ENCODE measurements at regions not wholly inside any gene's neighbourhood (a gene's known extent, or its start where the extent isn't known, plus 50 kb on each side); places are given as distances from the start of the nearest gene placed in this dataset.

DNA sequence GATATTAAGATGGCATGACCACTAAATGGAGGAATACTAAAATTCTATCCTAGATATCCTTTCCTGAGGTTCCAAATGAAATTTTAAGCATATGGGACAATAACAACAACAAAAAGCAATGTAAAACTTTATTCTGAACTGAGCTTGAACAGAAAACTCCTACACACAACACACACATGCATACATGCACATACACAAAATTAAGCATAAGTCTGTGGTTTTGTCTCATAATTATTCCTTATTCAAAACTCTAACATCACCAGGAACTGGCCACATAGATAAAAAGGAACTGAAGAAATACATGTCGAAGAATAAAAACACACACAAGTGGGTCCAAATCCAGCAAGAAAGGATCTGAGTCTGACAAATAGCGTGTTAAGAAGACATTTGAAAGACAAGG, 168.0 kb downstream of the COX18 start:
- Histone ChIP-seq H3K4me2 (ENCODE audit: insufficient read depth, low read length) (no peak overlapping the region), H3K9me1 (replicated peaks; ENCODE audit: control insufficient read depth, extremely low read depth, insufficient read depth, low read length) (no peaks in the 10 kb centered on the region), H3K9me3 (replicated peaks; ENCODE audit: control insufficient read depth, insufficient read depth, low read length) (no peaks in the 10 kb centered on the region), H3K36me3 (ENCODE audit: control insufficient read depth in 2 of 2, extremely low read depth in 1 of 2, insufficient read depth in 2 of 2, low read length in 2 of 2) (no peaks in the 10 kb centered on the region), H3K4me1 (ENCODE audit: control insufficient read depth, extremely low read depth, insufficient read depth, low read length) (no peaks in the 10 kb centered on the region), H3K4me3 (replicated peaks in 1 of 3; ENCODE audit: insufficient read depth in 1 of 3, low read depth in 1 of 3, low read length in 3 of 3) (no peak overlapping the region), H3K9ac (replicated peaks; ENCODE audit: extremely low read depth, insufficient read depth, low read length) (no peak overlapping the region), H3K79me2 (ENCODE audit: control insufficient read depth, insufficient read depth, low read length) (no peaks in the 10 kb centered on the region), H2AFZ (ENCODE audit: low read depth, low read length) (no peak overlapping the region), H4K20me1 (replicated peaks; ENCODE audit: control insufficient read depth, extremely low read depth, insufficient read depth, low read length) (no peaks in the 10 kb centered on the region), H3K27me3 (ENCODE audit: control insufficient read depth in 2 of 2, insufficient read depth in 2 of 2, low read length in 2 of 2) (no peaks in the 10 kb centered on the region), H3K27ac (ENCODE audit: insufficient read depth, low read depth, low read length) (no peak overlapping the region)
- ChIA-PET POLR2A (no interaction called here), CTCF (interaction anchor here (0.9 to 1.5 kb wide), 2 partner anchors 9 to 120 kb away, joined by 3 read pairs; no protein-coding TSS in a partner anchor)
- dilution Hi-C loops (cut with MboI; ENCODE audit: extremely low pct_ligation_motif_present, low sequenced_read_pairs) (no loop called here), intact Hi-C loops (cut with micrococcal nuclease) (no loop called here)
- BruUV-seq (replicated peaks) = no TSS peak
- DNase-seq (ENCODE audit: low read depth, low spot score) = no peak
- TF ChIP-seq MYC (IDR thresholded peaks at IDR 0.05; ENCODE audit: low read depth, low read length) (no peak), CTCF (IDR thresholded peaks at IDR 0.05; ENCODE audit: extremely low read depth in 1 of 2, insufficient read depth in 1 of 2, low read depth in 1 of 2, low read length in 2 of 2) (no peak)
- FAIRE-seq = no peak

DNA sequence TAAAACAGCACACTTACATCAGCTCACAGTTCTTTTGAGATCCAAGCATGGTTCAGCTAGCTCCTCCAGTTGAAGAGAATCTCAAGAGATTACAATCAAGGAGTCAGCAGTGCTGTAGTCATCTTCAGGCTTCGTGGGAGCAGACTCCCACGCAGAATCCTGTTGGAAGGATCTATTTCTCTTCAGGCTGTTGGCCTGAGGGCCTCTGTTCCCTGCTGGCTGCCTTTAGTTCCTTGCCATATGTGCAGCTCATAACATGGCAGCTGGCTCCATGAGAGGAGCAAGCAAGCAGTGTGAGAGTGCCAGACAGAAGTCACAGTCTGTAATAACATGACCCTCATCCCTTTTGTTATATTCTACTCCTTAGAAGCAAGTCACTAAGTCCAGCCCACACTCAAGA, 168.6 kb downstream of the COX18 start:
- FAIRE-seq (no peak), DNase-seq (ENCODE audit: low read depth, low spot score) (no peak)
- no peaks in the 10 kb centered on the region for H3K4me1 ChIP-seq (ENCODE audit: control insufficient read depth, extremely low read depth, insufficient read depth, low read length)
- H3K4me2 ChIP-seq (ENCODE audit: insufficient read depth, low read length) = no peak overlapping the region
- no peak overlapping the region for H3K4me3 ChIP-seq (replicated peaks in 1 of 3; ENCODE audit: insufficient read depth in 1 of 3, low read depth in 1 of 3, low read length in 3 of 3)
- no peak for TF ChIP-seq EZH2 (IDR thresholded peaks at IDR 0.05; ENCODE audit: borderline replicate concordance, low read depth, low read length, severe bottlenecking)
- TF ChIP-seq MYC (IDR thresholded peaks at IDR 0.05; ENCODE audit: low read depth, low read length) = no peak
- TF ChIP-seq, protein P1, sequence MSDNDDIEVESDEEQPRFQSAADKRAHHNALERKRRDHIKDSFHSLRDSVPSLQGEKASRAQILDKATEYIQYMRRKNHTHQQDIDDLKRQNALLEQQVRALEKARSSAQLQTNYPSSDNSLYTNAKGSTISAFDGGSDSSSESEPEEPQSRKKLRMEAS (IDR thresholded peaks at IDR 0.05; ENCODE audit: insufficient read depth, insufficient read length) = no peak
- no peak for TF ChIP-seq POLR2A (IDR thresholded peaks at IDR 0.05; ENCODE audit: low read depth, low read length)
- no peak for TF ChIP-seq FOS (IDR thresholded peaks at IDR 0.05; ENCODE audit: borderline replicate concordance, insufficient read depth, low read length)
- TF ChIP-seq JUN (IDR thresholded peaks at IDR 0.05; ENCODE audit: borderline replicate concordance, insufficient read depth, insufficient read length, low read depth) = no peak
- TF ChIP-seq POLR2AphosphoS5 (IDR thresholded peaks at IDR 0.05; ENCODE audit: insufficient read depth, low read depth, low read length) = no peak
- no peak for TF ChIP-seq GATA2 (IDR thresholded peaks at IDR 0.05; ENCODE audit: insufficient read depth, insufficient read length, low read depth, low read length)
- TF ChIP-seq CTCF (IDR thresholded peaks at IDR 0.05; ENCODE audit: extremely low read depth in 1 of 2, insufficient read depth in 1 of 2, low read depth in 1 of 2, low read length in 2 of 2) = no peak
- no peaks in the 10 kb centered on the region for H3K36me3 ChIP-seq (ENCODE audit: control insufficient read depth in 2 of 2, extremely low read depth in 1 of 2, insufficient read depth in 2 of 2, low read length in 2 of 2)
- H2AFZ ChIP-seq (ENCODE audit: low read depth, low read length) = no peak overlapping the region
- POLR2A ChIA-PET = no interaction called here
- BruUV-seq (replicated peaks) = no TSS peak
- dilution Hi-C loops (cut with MboI; ENCODE audit: extremely low pct_ligation_motif_present, low sequenced_read_pairs) = no loop called here
- no peaks in the 10 kb centered on the region for H3K9me1 ChIP-seq (replicated peaks; ENCODE audit: control insufficient read depth, extremely low read depth, insufficient read depth, low read length)
- no peaks in the 10 kb centered on the region for H3K27me3 ChIP-seq (ENCODE audit: control insufficient read depth in 2 of 2, insufficient read depth in 2 of 2, low read length in 2 of 2)
- no peaks in the 10 kb centered on the region for H3K9me3 ChIP-seq (replicated peaks; ENCODE audit: control insufficient read depth, insufficient read depth, low read length)
- CTCF ChIA-PET = interaction anchor here (0.9 to 1.5 kb wide), 3 partner anchors 8 to 120 kb away, joined by 3 to 4 read pairs (median 3); no protein-coding TSS in a partner anchor
- no peak overlapping the region for H3K9ac ChIP-seq (replicated peaks; ENCODE audit: extremely low read depth, insufficient read depth, low read length)
- H3K27ac ChIP-seq (ENCODE audit: insufficient read depth, low read depth, low read length) = no peak overlapping the region
- no peaks in the 10 kb centered on the region for H4K20me1 ChIP-seq (replicated peaks; ENCODE audit: control insufficient read depth, extremely low read depth, insufficient read depth, low read length)
- intact Hi-C loops (cut with micrococcal nuclease) = no loop called here
- H3K79me2 ChIP-seq (ENCODE audit: control insufficient read depth, insufficient read depth, low read length) = no peaks in the 10 kb centered on the region
